H1 (cell line): ENCODE measurements at regions not wholly inside any gene's neighbourhood (a gene's known extent, or its start where the extent isn't known, plus 50 kb on each side); places are given as distances from the start of the nearest gene placed in this dataset.

Experiments used
- CHD7 ChIP-seq: fragments of 300-600 bp; sonication (generic); IDR thresholded peaks from 2 replicates; pipeline ENCODE4 v1.7.1; 2012; ENCODE audit warnings: low read length, moderate library complexity, mild to moderate bottlenecking, inconsistent platforms; ENCODE audit not compliant: insufficient replicate concordance
- MAFK ChIP-seq: IDR thresholded peaks from 2 replicates; pipeline ENCODE4 v1.6.1; 2012; ENCODE audit warnings: low read depth, mild to moderate bottlenecking, improper control_type of control experiment, low read length
- RFX5 ChIP-seq: IDR thresholded peaks from 2 replicates; pipeline ENCODE4 v1.6.1; 2011; ENCODE audit warnings: low read depth, low read length, improper control_type of control experiment, borderline replicate concordance
- SIRT6 ChIP-seq: IDR thresholded peaks from one replicate; pipeline ENCODE4 v1.7.1; 2012; ENCODE audit warnings: low read length, inconsistent platforms
- SP2 ChIP-seq: IDR thresholded peaks from 2 replicates; pipeline ENCODE4 v1.6.1; 2012; ENCODE audit warnings: mild to moderate bottlenecking, low read length, inconsistent platforms

GRCh38 chr3:164851905-164852304 lies 226.4 kb downstream of the SI start (continued):
- TF ChIP-seq CHD7 (no peak), SIRT6 (no peak), MAFK (no peak), SP2 (no peak), RFX5 (no peak)
